HEK293T (cell line): ENCODE measurements at regions not wholly inside any gene's neighbourhood (a gene's known extent, or its start where the extent isn't known, plus 50 kb on each side); places are given as distances from the start of the nearest gene placed in this dataset.

ENCODE experiments used
- ARNT ChIP-seq: fragments of 450-650 bp; IDR thresholded peaks from 2 replicates; pipeline ENCODE4 v1.6.1; 2017; ENCODE audit warnings: mild to moderate bottlenecking
- FOXM1 ChIP-seq: fragments of 450-650 bp; IDR thresholded peaks from 2 replicates; pipeline ENCODE4 v1.6.1; 2017; ENCODE audit warnings: mild to moderate bottlenecking, borderline replicate concordance
- LEF1 ChIP-seq: fragments of 450-650 bp; IDR thresholded peaks from 2 replicates; pipeline ENCODE4 v1.6.1; 2017; ENCODE audit warnings: mild to moderate bottlenecking, borderline replicate concordance

DNA sequence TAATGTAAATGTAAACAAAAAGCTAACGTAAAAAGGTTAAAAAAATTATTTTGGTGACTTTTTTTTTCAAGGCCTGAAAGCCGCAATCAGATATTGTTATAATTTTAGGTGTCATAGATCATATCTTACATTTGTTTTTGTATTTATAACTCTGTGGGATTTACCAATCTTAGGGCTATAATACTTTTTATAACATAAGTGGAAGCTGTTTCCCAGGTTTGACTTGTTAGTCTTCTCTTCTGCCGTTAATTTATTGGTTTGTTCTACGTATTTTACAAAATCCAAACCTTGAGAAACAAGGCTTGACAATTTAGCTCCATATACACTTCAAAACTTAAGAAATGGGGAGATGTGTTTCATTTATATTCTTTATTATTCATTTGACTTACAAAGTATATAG, 119.4 kb downstream of the EVX1 start:
- TF ChIP-seq FOXM1 = no peak
- no peak for TF ChIP-seq ARNT
- no peak for TF ChIP-seq LEF1
